D341Med (cell line): ENCODE measurements at regions not wholly inside any gene's neighbourhood (a gene's known extent, or its start where the extent isn't known, plus 50 kb on each side); places are given as distances from the start of the nearest gene placed in this dataset.
A peak's percentile ranks its signal among the peaks of the same experiment; 100 is the strongest.
"Not testable (repeated sequence)": the region's sequence is repeated elsewhere in the genome, so short reads cannot be mapped to it uniquely, and the experiment has no call there.

Experiments
- DNase-seq: peaks from one replicate; pipeline ENCODE4 v3.0.0; 2012; ENCODE audit warnings: low spot score

GRCh38 chr5:26390608-26391007 is 647.8 kb downstream of the CDH9 start:
- DNase-seq, result no peak

DNA sequence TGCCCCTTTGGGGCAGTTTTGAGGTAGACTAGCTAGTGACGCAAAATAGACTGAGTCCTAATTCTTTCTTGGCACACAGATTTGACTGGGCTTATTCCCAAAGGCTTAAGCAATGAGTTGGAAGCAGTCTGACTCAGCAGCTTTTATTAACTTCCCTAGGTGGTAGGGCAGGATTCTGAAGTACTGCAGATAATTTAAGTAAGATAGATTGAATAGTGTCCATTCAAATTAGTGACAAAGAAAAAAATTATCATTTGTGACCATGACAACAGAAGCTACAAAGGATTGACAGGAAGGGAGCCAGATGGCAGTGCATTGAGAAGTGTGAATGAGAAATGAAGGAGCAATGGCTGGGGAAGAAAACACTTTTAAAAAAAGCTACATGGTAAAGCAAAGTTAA is 649.4 kb downstream of the CDH9 start:
- DNase-seq, result peak; percentile 21

GRCh38 chr5:26386532-26386931 is 651.9 kb downstream of the CDH9 start:
- no peak for DNase-seq

DNA sequence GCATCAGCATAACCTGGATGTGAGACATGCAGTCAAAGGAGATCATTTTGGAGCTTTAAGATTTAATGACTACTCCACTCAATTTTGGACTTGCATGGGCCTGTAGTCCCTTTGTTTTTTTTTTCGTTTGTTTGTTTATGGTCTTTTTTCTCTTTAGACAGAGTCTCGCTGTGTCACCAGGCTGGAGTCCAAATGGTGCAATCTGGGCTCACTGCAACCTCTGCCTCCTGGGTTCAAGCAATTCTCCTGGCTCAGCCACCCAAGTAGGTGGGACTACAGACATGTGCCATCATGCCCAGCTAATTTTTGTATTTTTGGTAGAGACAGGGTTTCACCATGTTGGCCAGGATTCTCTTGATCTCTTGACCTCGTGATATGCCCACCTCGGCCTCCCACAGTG is 673.8 kb downstream of the CDH9 start:
- DNase-seq, result not testable (repeated sequence)

DNA sequence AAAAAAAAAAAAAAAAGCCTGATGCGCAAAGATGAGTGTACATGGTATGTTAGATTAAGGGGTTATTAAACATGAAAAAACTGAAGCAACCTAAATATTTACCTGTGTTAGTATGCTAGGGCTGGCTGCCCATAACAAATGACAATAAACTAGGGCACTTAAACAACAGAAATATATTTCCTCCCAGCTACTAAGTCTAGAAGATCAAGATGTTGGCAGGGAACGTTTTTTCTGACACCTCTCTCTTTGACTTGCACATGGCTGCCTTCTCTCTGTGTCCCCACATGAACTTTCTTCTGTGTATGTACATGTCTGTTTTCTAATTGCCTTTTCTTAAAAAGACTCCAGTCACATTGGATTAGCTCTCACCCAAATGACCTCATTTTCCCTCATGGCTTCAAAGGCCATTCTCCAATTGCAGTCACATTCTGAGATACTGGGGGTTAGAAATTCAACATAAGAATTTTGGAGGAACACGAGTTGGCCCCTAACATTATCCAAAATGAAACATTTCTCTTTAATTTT is 694.5 kb downstream of the CDH9 start:
- DNase-seq, result no peak

DNA sequence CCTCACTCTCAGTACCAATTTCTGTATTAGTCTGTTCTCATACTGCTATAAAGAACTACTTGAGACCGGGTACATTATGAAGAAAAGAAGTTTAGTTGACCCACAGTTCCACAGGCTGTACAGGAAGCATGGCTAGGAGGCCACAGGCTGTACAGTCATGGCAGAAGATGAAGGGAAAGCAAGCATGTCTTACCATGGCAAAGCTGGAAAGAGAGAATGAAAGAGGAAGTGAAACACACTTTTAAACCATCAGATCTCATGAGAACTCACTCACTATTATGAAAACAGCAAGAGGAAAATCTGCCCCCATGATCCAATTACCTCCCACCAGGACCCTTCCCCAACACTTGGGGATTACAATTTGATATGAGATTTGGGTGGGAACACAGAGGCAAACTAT is 698.8 kb downstream of the CDH9 start:
- no peak for DNase-seq

- DNase-seq, result peak; percentile 29
Observed at GRCh38 chr5:26329562-26330189, 708.7 kb downstream of the CDH9 start.

DNA sequence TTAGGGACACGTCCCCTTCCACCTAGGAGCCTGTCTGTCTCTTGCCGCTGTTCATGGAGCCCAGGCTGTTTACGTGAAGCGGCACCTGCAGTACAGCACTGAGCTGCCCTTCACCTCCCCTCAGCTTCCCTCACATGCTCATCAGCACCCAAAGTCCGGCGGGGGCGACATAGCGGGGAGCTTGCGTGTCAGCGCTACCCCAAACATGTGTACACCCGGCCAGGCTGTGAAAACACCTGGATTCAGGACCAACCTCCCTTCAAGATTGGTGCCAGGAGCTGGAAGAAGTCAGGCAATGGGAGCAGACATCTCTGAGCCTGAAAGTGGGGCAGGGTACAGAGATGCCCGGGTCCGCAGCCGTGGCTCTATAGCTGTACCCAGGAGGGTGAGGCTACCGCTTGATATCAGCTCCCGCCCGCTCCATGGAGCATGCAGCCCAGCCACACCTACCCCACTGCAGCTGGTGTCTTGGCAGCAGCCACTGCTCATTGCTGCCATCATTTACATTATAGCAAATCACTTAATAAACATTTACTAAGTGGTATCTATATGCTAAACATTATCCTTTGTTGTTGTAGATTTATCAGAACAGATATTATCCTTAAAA is 712.1 kb downstream of the CDH9 start:
- DNase-seq, result no peak

- DNase-seq, result not testable (repeated sequence)
Observed at GRCh38 chr5:26325432-26325831, 713.0 kb downstream of the CDH9 start.

DNA sequence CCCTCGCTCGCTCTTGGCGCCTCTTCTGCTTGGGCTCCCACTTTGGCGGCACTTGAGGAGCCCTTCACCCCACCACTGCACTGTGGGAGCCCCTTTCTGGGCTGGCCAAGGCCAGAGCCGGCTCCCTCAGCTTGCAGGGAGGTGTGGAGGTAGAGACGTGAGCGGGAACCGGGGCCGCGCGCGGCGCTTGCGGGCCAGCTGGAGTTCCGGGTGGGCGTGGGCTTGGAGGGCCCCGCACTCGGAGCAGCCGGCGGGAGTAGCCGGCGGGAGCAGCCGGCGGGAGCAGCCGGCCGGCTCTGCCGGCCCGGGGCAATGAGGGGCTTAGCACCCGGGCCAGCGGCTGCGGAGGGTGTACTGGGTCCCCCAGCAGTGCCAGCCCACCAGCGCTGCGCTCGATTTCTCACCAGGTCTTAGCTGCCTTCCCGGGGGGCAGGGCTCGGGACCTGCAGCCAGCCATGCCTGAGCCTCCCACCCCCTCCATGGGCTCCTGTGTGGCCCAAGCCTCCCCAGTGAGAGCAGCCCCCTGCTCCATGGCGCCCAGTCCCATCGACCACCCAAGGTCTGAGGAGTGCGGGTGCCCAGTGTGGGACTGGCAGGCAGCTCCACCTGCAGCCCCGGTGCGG is 714.0 kb downstream of the CDH9 start:
- DNase-seq, result not testable (repeated sequence)

- no peak for DNase-seq
Observed at GRCh38 chr5:26323794-26324193, 714.6 kb downstream of the CDH9 start.

GRCh38 chr5:26321278-26321677 is 717.1 kb downstream of the CDH9 start:
- no peak for DNase-seq

- no peak for DNase-seq
Observed at GRCh38 chr5:26310415-26310814, 728.0 kb downstream of the CDH9 start.

DNA sequence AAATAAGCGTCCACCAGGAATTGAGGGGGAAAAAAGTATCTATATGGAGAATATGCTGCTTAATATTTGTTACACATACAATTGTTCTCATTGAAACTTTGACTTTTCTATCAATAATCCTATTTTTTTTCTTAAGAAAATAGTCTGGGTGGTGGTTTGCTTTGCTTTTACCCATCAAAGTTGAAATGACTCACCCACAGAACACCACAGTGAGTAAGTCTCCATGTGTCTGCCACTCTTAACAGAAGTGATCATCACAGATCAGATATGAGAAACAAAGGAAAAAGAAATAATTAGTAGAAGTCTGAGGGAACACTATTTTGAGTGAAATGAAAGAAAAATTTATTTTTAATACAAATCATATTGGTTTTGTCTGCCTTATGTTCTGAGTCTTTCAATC is 742.8 kb downstream of the CDH9 start:
- DNase-seq, result no peak

DNA sequence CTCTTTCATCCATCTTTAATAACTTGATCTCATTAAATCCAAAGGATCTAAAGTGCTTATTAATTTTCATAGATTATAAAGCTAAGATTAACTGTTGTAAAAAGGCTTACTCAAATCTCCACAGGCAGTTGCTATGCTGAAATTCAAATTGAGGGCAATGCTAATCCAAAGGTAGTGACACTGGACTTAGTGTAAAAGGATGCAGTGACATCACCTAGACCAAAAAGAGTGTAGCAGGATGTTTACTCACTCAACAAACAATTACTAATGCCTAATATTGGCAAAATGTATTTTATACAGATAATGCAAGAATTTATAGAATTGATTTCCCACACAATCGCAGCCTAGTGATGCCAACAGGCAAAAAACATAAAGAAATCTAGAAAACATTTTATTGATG is 756.2 kb downstream of the CDH9 start:
- peak; percentile 31 for DNase-seq

- no peak for DNase-seq
Observed at GRCh38 chr5:26278078-26278477, 760.3 kb downstream of the CDH9 start.

- DNase-seq, result no peak
Observed at GRCh38 chr5:26259081-26259480, 779.3 kb downstream of the CDH9 start.

GRCh38 chr5:26245321-26245720 is 793.1 kb downstream of the CDH9 start:
- no peak for DNase-seq

DNA sequence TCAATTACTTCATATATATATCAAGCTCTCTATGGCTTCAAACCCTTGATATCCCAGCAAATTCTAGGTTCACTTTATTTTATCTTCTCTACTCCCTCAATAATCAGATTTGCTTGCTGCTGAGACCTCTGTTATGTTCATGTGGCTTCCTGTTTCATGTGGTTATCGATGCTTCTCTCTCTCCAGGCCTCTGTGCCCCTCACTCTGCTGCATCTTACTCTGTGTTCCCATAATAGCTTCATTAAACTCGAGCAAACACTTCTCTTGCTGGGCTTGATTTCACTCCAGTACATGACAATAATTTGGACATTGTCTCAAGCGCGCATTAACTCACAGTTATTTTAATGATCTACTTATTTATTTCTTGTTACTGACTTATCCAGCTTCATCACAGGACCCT is 798.8 kb downstream of the CDH9 start:
- DNase-seq, result no peak

DNA sequence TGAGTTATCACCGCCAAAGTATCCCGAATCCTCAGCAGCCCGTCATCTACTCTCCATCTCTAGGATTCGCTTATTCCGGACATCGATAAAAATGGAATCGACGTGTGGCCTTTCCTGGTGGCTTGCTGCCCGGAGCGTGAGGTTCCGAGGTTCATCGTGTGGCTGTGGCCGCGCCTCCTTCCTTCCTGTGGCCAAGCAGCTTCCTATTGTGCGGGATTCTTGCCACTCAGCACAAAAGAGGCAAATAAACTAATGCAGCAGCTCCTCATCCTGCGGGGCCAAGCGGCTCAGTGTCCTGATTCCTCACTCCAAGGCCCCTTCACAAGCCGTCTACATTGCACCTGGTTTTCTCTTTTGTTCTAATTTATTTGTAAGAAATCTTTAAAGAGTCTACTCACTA is 800.9 kb downstream of the CDH9 start:
- DNase-seq, result no peak

DNA sequence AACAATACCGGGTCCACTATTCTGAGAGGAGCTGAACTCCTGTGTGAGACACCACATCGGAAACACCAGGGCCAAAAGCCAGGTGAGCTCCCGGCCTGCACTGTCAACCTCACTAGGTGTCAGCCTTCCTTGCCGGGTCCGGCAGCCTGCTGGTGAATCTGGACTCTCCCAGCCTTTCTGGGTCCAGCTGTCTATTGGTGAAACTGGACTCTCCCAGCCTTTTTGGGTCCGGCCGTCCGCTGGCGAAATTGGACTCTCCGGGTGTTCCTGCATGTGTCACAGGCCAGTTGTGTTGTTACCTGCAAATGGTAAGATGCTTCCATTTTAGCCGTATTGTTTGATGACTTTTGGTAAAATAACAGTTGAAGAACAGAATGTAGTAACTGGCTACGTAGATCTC is 801.5 kb downstream of the CDH9 start:
- no peak for DNase-seq

- no peak for DNase-seq
Observed at GRCh38 chr5:26232706-26233105, 805.7 kb downstream of the CDH9 start.

DNA sequence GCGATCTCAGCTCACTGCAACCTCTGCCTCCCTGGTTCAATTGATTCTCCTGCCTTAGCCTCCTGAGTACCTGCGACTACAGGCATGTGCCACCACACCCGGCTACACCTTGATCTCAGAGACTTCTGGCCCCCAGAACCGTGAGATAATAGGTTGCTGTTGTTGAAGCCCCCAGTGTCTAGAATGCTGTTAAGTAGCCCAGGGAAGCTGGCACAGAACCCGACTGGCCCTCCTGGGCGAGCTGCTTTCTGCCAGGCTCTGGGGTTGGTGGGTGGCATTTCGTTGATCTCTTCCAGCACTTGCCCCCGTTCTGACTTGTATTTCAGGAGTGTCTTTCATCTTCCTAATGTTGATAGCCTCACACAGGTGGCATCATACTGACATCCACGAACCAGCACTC is 807.1 kb downstream of the CDH9 start:
- DNase-seq, result no peak

- no peak for DNase-seq
Observed at GRCh38 chr5:26229848-26230247, 808.5 kb downstream of the CDH9 start.
